SH-SY5Y (cell line): ENCODE measurements at regions not wholly inside any gene's neighbourhood (a gene's known extent, or its start where the extent isn't known, plus 50 kb on each side); places are given as distances from the start of the nearest gene placed in this dataset.

Experiments used
- GATA2 ChIP-seq: IDR thresholded peaks from 2 replicates; pipeline ENCODE4 v1.6.1; 2011; ENCODE audit warnings: mild to moderate bottlenecking, low read depth, low read length
- GATA3 ChIP-seq: IDR thresholded peaks from 2 replicates; pipeline ENCODE4 v1.6.1; 2011; ENCODE audit warnings: low read depth, mild to moderate bottlenecking, low read length, moderate library complexity

- TF ChIP-seq GATA2: no peak
- no peak for TF ChIP-seq GATA3
These were observed 116.6 kb upstream of the ZBTB40 start for GRCh38 chr1:22334860-22335550.
